ENCODE measurements at regions not wholly inside any gene's neighbourhood (a gene's known extent, or its start where the extent isn't known, plus 50 kb on each side); places are given as distances from the start of the nearest gene placed in this dataset.

GRCh38 chr10:36303896-36304295 lies 661.8 kb upstream of the FZD8 start:
- POLR2A ChIA-PET = no interaction called here
- Mint-ChIP-seq H3K27ac (no peak overlapping the region), H3K27me3 (no peaks in the 10 kb centered on the region), H3K9me3 (peaks cover 1% of the 10 kb centered on the region), H3K4me3 (no peak overlapping the region), H3K36me3 (ENCODE audit: low read depth) (no peaks in the 10 kb centered on the region), H3K4me1 (ENCODE audit: low read depth) (no peaks in the 10 kb centered on the region)
- intact Hi-C loops (cut with micrococcal nuclease) = no loop called here
- ATAC-seq (no peak), DNase-seq (no peak)
- TF ChIP-seq CTCF (IDR thresholded peaks at IDR 0.05) = no peak
- CTCF ChIA-PET = no interaction called here

DNA sequence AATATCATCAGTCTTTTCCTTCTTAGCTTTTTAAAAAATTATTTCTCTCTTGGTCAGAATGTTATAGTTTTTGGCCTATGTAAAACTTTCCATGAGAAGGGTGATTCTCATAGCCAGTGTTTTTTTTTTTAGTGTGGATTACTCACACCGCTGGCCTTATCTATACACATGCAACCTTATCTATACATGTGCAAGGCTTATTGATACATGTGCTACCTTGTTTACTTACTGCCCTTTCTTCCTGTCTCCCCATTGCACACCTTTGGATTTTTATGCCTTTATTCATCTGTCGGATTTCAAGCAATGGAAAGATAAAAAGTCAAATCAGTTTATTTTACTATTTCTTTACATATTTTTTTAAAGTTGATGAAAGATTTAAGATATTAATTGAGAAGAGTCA lies 660.0 kb upstream of the FZD8 start:
- DNase-seq (no peak), ATAC-seq (no peak)
- Mint-ChIP-seq H3K27ac (no peak overlapping the region), H3K4me1 (ENCODE audit: low read depth) (no peaks in the 10 kb centered on the region), H3K27me3 (no peaks in the 10 kb centered on the region), H3K9me3 (peaks cover 1% of the 10 kb centered on the region), H3K36me3 (ENCODE audit: low read depth) (no peaks in the 10 kb centered on the region), H3K4me3 (no peak overlapping the region)
- ChIA-PET CTCF (no interaction called here), POLR2A (no interaction called here)
- intact Hi-C loops (cut with micrococcal nuclease) = no loop called here
- TF ChIP-seq CTCF (IDR thresholded peaks at IDR 0.05) = no peak

GRCh38 chr10:36301539-36301938 lies 659.4 kb upstream of the FZD8 start:
- peaks cover 1% of the 10 kb centered on the region for H3K9me3 Mint-ChIP-seq
- H3K4me1 Mint-ChIP-seq (ENCODE audit: low read depth) = no peaks in the 10 kb centered on the region
- no peaks in the 10 kb centered on the region for H3K36me3 Mint-ChIP-seq (ENCODE audit: low read depth)
- TF ChIP-seq CTCF (IDR thresholded peaks at IDR 0.05) = no peak
- intact Hi-C loops (cut with micrococcal nuclease) = no loop called here
- POLR2A ChIA-PET = no interaction called here
- no peak overlapping the region for H3K27ac Mint-ChIP-seq
- DNase-seq (no peak), ATAC-seq (no peak)
- H3K27me3 Mint-ChIP-seq = no peaks in the 10 kb centered on the region
- no peak overlapping the region for H3K4me3 Mint-ChIP-seq
- CTCF ChIA-PET = no interaction called here

- no peaks in the 10 kb centered on the region for H3K36me3 Mint-ChIP-seq (ENCODE audit: low read depth)
- CTCF ChIA-PET = no interaction called here
- H3K9me3 Mint-ChIP-seq = peaks cover 1% of the 10 kb centered on the region
- ATAC-seq (no peak), DNase-seq (no peak)
- TF ChIP-seq CTCF (IDR thresholded peaks at IDR 0.05) = no peak
- intact Hi-C loops (cut with micrococcal nuclease) = no loop called here
- H3K4me1 Mint-ChIP-seq (ENCODE audit: low read depth) = no peaks in the 10 kb centered on the region
- H3K4me3 Mint-ChIP-seq = no peak overlapping the region
- H3K27ac Mint-ChIP-seq = no peak overlapping the region
- no peaks in the 10 kb centered on the region for H3K27me3 Mint-ChIP-seq
- POLR2A ChIA-PET = no interaction called here
Observed at GRCh38 chr10:36301139-36301538, 659.0 kb upstream of the FZD8 start.

DNA sequence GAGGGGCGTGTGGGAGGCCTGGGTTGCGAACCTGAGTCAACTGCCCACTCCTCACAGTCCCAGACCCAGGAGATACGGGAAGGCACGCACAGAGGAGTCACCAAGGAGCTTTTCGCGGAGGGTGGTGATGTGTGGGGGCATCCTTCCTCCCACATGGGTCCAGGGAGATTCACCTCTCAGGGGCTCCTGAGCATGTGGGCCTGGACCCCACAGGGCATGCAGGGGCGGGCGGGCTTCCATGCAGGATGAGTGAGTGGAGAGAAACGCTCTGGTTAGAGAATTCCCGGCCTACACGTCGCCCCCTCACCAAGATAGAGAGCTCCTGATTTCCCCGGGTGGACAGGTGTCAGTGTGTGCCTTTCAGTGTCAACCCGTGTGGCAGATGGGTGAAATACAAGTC lies 641.7 kb upstream of the FZD8 start:
- ATAC-seq (no peak), DNase-seq (no peak)
- TF ChIP-seq CTCF (IDR thresholded peaks at IDR 0.05) = no peak
- Mint-ChIP-seq H3K27me3 (no peaks in the 10 kb centered on the region), H3K27ac (no peak overlapping the region), H3K36me3 (ENCODE audit: low read depth) (no peaks in the 10 kb centered on the region), H3K9me3 (peaks cover 9% of the 10 kb centered on the region), H3K4me3 (no peak overlapping the region), H3K4me1 (ENCODE audit: low read depth) (no peaks in the 10 kb centered on the region)
- intact Hi-C loops (cut with micrococcal nuclease) = no loop called here
- ChIA-PET POLR2A (no interaction called here), CTCF (no interaction called here)
